ENCODE measurements at regions not wholly inside any gene's neighbourhood (a gene's known extent, or its start where the extent isn't known, plus 50 kb on each side); places are given as distances from the start of the nearest gene placed in this dataset.

- TF ChIP-seq EZH2 (IDR thresholded peaks at IDR 0.05; ENCODE audit: borderline replicate concordance, low read length) (no peak), CTCF (conservative IDR thresholded peaks at IDR 0.05 in 1 of 2, IDR thresholded peaks at IDR 0.05 in 1 of 2; ENCODE audit: extremely low read depth in 1 of 2, insufficient read depth in 1 of 2, low read depth in 1 of 2, low read length in 2 of 2) (no peak)
Measured at GRCh38 chr14:82394916-82395315, 861.3 kb upstream of the SEL1L start.

Measured in mammary epithelial cell (primary cell).